OCI-LY1 (cell line): ENCODE measurements at regions not wholly inside any gene's neighbourhood (a gene's known extent, or its start where the extent isn't known, plus 50 kb on each side); places are given as distances from the start of the nearest gene placed in this dataset.

ENCODE experiments used
- H2AFZ ChIP-seq: fragments of 200-600 bp; sonication (generic), shearing (Covaris generic); 2 replicates; pipeline ENCODE4 v1.6.0; 2014; ENCODE audit warnings: antibody characterized with exemption, mild to moderate bottlenecking, low read length
- H3F3A ChIP-seq: fragments of 200-600 bp; sonication (generic), shearing (Covaris generic); 2 replicates; pipeline ENCODE4 v1.6.0; 2014; ENCODE audit warnings: mild to moderate bottlenecking, antibody characterized with exemption, low read length, moderate library complexity; ENCODE audit not compliant: insufficient read depth
- H3K27ac ChIP-seq: fragments of 200-600 bp; sonication (generic); 2 replicates; pipeline ENCODE4 v1.5.1; 2014; ENCODE audit warnings: low read length, mixed run types, mild to moderate bottlenecking, low read depth; ENCODE audit not compliant: poor library complexity, severe bottlenecking
- H3K27me3 ChIP-seq: fragments of 200-600 bp; sonication (generic); 2 replicates; pipeline ENCODE4 v1.6.0; 2014; ENCODE audit warnings: antibody characterized with exemption, mild to moderate bottlenecking, low read length, moderate library complexity; ENCODE audit not compliant: insufficient read depth
- H3K36me3 ChIP-seq: fragments of 200-600 bp; sonication (generic); 2 replicates; pipeline ENCODE4 v1.6.1; 2014; ENCODE audit warnings: mild to moderate bottlenecking, antibody characterized with exemption, low read length, moderate library complexity, mixed read lengths; ENCODE audit not compliant: insufficient read depth
- H3K4me1 ChIP-seq: fragments of 200-600 bp; sonication (generic); 2 replicates; pipeline ENCODE4 v1.5.1; 2014; ENCODE audit warnings: mild to moderate bottlenecking, low read length, moderate library complexity; ENCODE audit not compliant: insufficient read depth, severe bottlenecking
- H3K4me2 ChIP-seq: fragments of 200-600 bp; sonication (generic), shearing (Covaris generic); 2 replicates; pipeline ENCODE4 v1.6.1; 2014; ENCODE audit warnings: low read length
- H3K4me3 ChIP-seq: fragments of 200-600 bp; sonication (generic); 2 replicates; pipeline ENCODE4 v1.5.1; 2014; ENCODE audit warnings: low read length, low read depth, mild to moderate bottlenecking, mixed read lengths; ENCODE audit not compliant: poor library complexity, severe bottlenecking
- H3K79me2 ChIP-seq: fragments of 200-600 bp; shearing (Covaris generic); 2 replicates; pipeline ENCODE4 v1.6.1; 2016; ENCODE audit warnings: mixed run types, low read length, mixed read lengths; ENCODE audit not compliant: insufficient read depth
- H3K9ac ChIP-seq: fragments of 200-600 bp; sonication (generic), shearing (Covaris generic); 2 replicates; pipeline ENCODE4 v1.6.1; 2014; ENCODE audit warnings: mild to moderate bottlenecking, low read length, mixed read lengths
- H3K9me2 ChIP-seq: fragments of 200-600 bp; sonication (generic), shearing (Covaris generic); 2 replicates; pipeline ENCODE4 v1.6.1; 2014; ENCODE audit warnings: low read depth, mild to moderate bottlenecking, low read length, mixed read lengths
- H3K9me3 ChIP-seq: fragments of 200-600 bp; shearing (Covaris generic); 2 replicates; pipeline ENCODE4 v1.6.1; 2014; ENCODE audit warnings: low read length, mixed read lengths
- H4K20me1 ChIP-seq: fragments of 200-600 bp; sonication (generic), shearing (Covaris generic); 2 replicates; pipeline ENCODE4 v1.6.0; 2016; ENCODE audit warnings: mild to moderate bottlenecking, low read length; ENCODE audit not compliant: insufficient read depth
- EZH2 ChIP-seq: fragments of 200-600 bp; sonication (generic), shearing (Covaris generic); IDR thresholded peaks from 2 replicates; pipeline ENCODE4 v1.8.0; 2017; ENCODE audit warnings: borderline replicate concordance, mixed run types, mild to moderate bottlenecking, antibody characterized with exemption, low read length, moderate library complexity, mixed read lengths
- TF ChIP-seq, protein P1 (sequence below): fragments of 200-600 bp; sonication (generic), shearing (Covaris generic); IDR thresholded peaks from 2 replicates; pipeline ENCODE4 v1.5.1; 2017; ENCODE audit warnings: mild to moderate bottlenecking, antibody characterized with exemption, low read length, moderate library complexity, mixed read lengths

DNA sequence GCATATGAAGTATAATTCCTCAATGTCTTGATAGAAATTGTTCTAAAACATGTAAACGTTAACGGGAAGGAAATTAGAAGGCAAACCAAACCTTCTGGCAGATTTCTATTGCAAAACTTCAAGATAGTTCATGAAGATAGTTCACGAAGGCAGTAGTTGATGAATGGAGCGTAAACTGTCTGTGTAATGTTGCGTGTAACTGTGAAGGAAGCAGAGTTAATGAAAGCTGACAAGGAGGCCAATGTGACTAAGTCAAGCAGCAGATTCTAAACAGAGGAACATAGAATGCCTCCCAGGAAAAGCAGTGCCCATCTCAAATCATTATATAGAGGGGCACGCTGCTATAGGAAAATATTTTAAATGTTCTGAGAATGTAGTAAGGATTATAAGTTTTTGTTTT lies 659.7 kb upstream of the IGFBP3 start:
- Histone ChIP-seq H2AFZ (no peak overlapping the region), H3K4me2 (no peak overlapping the region), H3K9me3 (no peaks in the 10 kb centered on the region), H3F3A (no peaks in the 10 kb centered on the region), H3K9ac (no peak overlapping the region), H4K20me1 (no peaks in the 10 kb centered on the region), H3K9me2 (no peaks in the 10 kb centered on the region), H3K4me3 (no peak overlapping the region), H3K27ac (no peak overlapping the region), H3K4me1 (no peaks in the 10 kb centered on the region), H3K36me3 (no peaks in the 10 kb centered on the region), H3K27me3 (no peaks in the 10 kb centered on the region), H3K79me2 (no peaks in the 10 kb centered on the region)
- TF ChIP-seq, protein P1, sequence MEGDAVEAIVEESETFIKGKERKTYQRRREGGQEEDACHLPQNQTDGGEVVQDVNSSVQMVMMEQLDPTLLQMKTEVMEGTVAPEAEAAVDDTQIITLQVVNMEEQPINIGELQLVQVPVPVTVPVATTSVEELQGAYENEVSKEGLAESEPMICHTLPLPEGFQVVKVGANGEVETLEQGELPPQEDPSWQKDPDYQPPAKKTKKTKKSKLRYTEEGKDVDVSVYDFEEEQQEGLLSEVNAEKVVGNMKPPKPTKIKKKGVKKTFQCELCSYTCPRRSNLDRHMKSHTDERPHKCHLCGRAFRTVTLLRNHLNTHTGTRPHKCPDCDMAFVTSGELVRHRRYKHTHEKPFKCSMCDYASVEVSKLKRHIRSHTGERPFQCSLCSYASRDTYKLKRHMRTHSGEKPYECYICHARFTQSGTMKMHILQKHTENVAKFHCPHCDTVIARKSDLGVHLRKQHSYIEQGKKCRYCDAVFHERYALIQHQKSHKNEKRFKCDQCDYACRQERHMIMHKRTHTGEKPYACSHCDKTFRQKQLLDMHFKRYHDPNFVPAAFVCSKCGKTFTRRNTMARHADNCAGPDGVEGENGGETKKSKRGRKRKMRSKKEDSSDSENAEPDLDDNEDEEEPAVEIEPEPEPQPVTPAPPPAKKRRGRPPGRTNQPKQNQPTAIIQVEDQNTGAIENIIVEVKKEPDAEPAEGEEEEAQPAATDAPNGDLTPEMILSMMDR: no peak
- no peak for TF ChIP-seq EZH2

DNA sequence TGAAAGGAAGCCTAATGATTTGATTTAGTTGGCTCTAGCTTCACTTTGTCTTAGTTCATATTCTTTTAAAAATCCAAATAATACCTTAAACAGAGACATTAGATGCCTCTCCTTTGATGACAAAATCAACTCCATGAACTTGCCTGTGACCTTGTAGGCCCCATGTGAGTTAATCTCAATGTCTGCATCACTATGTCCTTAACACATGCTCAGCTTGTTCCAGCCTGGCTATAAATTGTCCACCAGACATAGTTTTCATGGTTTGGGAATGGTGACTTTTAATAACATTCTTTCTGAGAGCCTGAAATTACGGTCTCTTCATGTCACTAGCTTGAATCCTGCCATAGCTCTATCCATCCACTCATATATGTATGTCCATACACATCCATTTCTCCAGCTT lies 656.3 kb upstream of the IGFBP3 start:
- no peaks in the 10 kb centered on the region for H4K20me1 ChIP-seq
- no peaks in the 10 kb centered on the region for H3F3A ChIP-seq
- no peak overlapping the region for H3K27ac ChIP-seq
- no peaks in the 10 kb centered on the region for H3K4me1 ChIP-seq
- no peak for TF ChIP-seq EZH2
- TF ChIP-seq, protein P1: no peak
- no peak overlapping the region for H2AFZ ChIP-seq
- H3K9me3 ChIP-seq: no peaks in the 10 kb centered on the region
- H3K9ac ChIP-seq: no peak overlapping the region
- H3K36me3 ChIP-seq: no peaks in the 10 kb centered on the region
- H3K9me2 ChIP-seq: no peaks in the 10 kb centered on the region
- H3K27me3 ChIP-seq: no peaks in the 10 kb centered on the region
- no peak overlapping the region for H3K4me3 ChIP-seq
- no peak overlapping the region for H3K4me2 ChIP-seq
- H3K79me2 ChIP-seq: no peaks in the 10 kb centered on the region

DNA sequence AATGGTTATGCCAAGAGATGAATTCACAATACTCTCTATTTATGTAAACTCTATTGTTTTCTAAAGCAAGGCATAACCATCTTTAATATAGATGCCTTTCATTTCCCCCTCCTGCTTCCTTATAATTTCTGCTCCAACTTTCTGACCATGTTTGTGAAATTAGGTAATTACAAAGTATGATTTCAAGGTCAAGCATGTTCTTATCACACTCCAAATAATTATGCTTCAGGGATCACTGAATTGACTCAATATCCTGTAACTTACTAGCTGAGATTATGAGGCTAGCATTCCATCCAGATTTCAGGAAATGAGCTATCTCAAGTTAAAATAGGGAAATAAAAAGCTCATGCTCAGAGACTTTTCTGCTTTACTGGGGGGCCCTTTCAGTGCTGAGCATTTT lies 655.9 kb upstream of the IGFBP3 start:
- Histone ChIP-seq H4K20me1 (no peaks in the 10 kb centered on the region), H3K4me1 (no peaks in the 10 kb centered on the region), H3K27ac (no peak overlapping the region), H3K27me3 (no peaks in the 10 kb centered on the region), H3K79me2 (no peaks in the 10 kb centered on the region), H3F3A (no peaks in the 10 kb centered on the region), H3K9ac (no peak overlapping the region), H3K9me3 (no peaks in the 10 kb centered on the region), H3K4me2 (no peak overlapping the region), H3K36me3 (no peaks in the 10 kb centered on the region), H3K4me3 (no peak overlapping the region), H2AFZ (no peak overlapping the region), H3K9me2 (no peaks in the 10 kb centered on the region)
- TF ChIP-seq, protein P1: no peak
- no peak for TF ChIP-seq EZH2
